Middle frontal gyrus (tissue), 1 donor: ENCODE measurements at regions not wholly inside any gene's neighbourhood (a gene's known extent, or its start where the extent isn't known, plus 50 kb on each side); places are given as distances from the start of the nearest gene placed in this dataset.
"Not testable (repeated sequence)": the region's sequence is repeated elsewhere in the genome, so short reads cannot be mapped to it uniquely, and the experiment has no call there.

Source experiments
- DNase-seq: peaks from one replicate; pipeline ENCODE4 v3.0.0-alpha.2; 2015; ENCODE audit warnings: low spot score; ENCODE audit errors: extremely low spot score

GRCh38 chr15:62320259-62320658 lies 155.2 kb upstream of the C2CD4B start:
- no peak for DNase-seq

GRCh38 chr15:62323353-62323890 lies 158.3 kb upstream of the C2CD4B start:
- no peak for DNase-seq

GRCh38 chr15:62324382-62324781 lies 159.3 kb upstream of the C2CD4B start:
- DNase-seq: no peak

GRCh38 chr15:62325597-62325996 lies 160.5 kb upstream of the C2CD4B start:
- DNase-seq: no peak

- DNase-seq: no peak
These were observed 161.5 kb upstream of the C2CD4B start for GRCh38 chr15:62326460-62327011.

- no peak for DNase-seq
These were observed 162.3 kb upstream of the C2CD4B start for GRCh38 chr15:62327406-62327805.

GRCh38 chr15:62332472-62332871 lies 167.4 kb upstream of the C2CD4B start:
- DNase-seq: not testable (repeated sequence)

GRCh38 chr15:62334536-62334935 lies 169.5 kb upstream of the C2CD4B start:
- no peak for DNase-seq

GRCh38 chr15:62337934-62338333 lies 172.8 kb upstream of the C2CD4B start:
- no peak for DNase-seq

GRCh38 chr15:62338497-62338896 lies 173.4 kb upstream of the C2CD4B start:
- DNase-seq: no peak

GRCh38 chr15:62342959-62343358 lies 177.9 kb upstream of the C2CD4B start:
- no peak for DNase-seq

GRCh38 chr15:62343397-62343796 lies 178.3 kb upstream of the C2CD4B start:
- DNase-seq: no peak

- no peak for DNase-seq
These were observed 179.9 kb upstream of the C2CD4B start for GRCh38 chr15:62344806-62345539.

- DNase-seq: no peak
These were observed 181.1 kb upstream of the C2CD4B start for GRCh38 chr15:62346168-62346567.

GRCh38 chr15:62348118-62348517 lies 183.0 kb upstream of the C2CD4B start:
- DNase-seq: no peak

- DNase-seq: no peak
These were observed 183.5 kb upstream of the C2CD4B start for GRCh38 chr15:62348623-62349022.

GRCh38 chr15:62352817-62353216 lies 187.7 kb upstream of the C2CD4B start:
- no peak for DNase-seq

- DNase-seq: no peak
These were observed 192.3 kb upstream of the C2CD4B start for GRCh38 chr15:62357431-62357830.

GRCh38 chr15:62359416-62359815 lies 194.3 kb upstream of the C2CD4B start:
- no peak for DNase-seq

GRCh38 chr15:62360332-62361097 lies 195.4 kb upstream of the C2CD4B start:
- no peak for DNase-seq

- no peak for DNase-seq
These were observed 197.1 kb upstream of the C2CD4B start for GRCh38 chr15:62362144-62362543.

GRCh38 chr15:62362608-62363007 lies 197.5 kb upstream of the C2CD4B start:
- peak; percentile 18 for DNase-seq
